Cardiac fibroblast (primary cell): ENCODE measurements at regions not wholly inside any gene's neighbourhood (a gene's known extent, or its start where the extent isn't known, plus 50 kb on each side); places are given as distances from the start of the nearest gene placed in this dataset.
A peak's percentile ranks its signal among the peaks of the same experiment; 100 is the strongest.

ENCODE experiments used
- DNase-seq, 2 donors: peaks; one replicate each; pipeline versions ENCODE4 v3.0.0 to v3.0.0-alpha.2; 2010; ENCODE audit warnings: low read depth in 2 of 2
- H3K4me3 ChIP-seq, 2 donors: replicated peaks in 1 of 2; 1 replicate in 1 of 2; 2 replicates in 1 of 2; pipeline ENCODE4 v1.5.1; 2011; ENCODE audit warnings: low read depth in 2 of 2, low read length in 2 of 2, mild to moderate bottlenecking in 2 of 2, moderate library complexity in 1 of 2
- CTCF ChIP-seq: IDR thresholded peaks from one replicate; pipeline ENCODE4 v1.5.1; 2011; ENCODE audit warnings: low read depth, mild to moderate bottlenecking, low read length, inconsistent platforms

- no peak for TF ChIP-seq CTCF
- peak in 1 of 2 donors; percentile 70 for DNase-seq
These were observed 51.2 kb upstream of the C1QTNF7 start for GRCh38 chr4:15376594-15376993.

More at GRCh38 chr4:15376594-15376993, 51.2 kb upstream of the C1QTNF7 start:
- no peak overlapping the region for H3K4me3 ChIP-seq
